Kidney (tissue), 13 donors: ENCODE measurements at regions not wholly inside any gene's neighbourhood (a gene's known extent, or its start where the extent isn't known, plus 50 kb on each side); places are given as distances from the start of the nearest gene placed in this dataset.

Source experiments
- DNase-seq, 5 donors: peaks; one replicate each; pipeline ENCODE4 v3.0.0-alpha.2; 2013 to 2020
- FAIRE-seq: peaks from 2 replicates; lab custom pipeline; 2012; peaks lifted over from hg19 to GRCh38; lab: Jason Lieb, UNC
- H3K27ac ChIP-seq, 2 donors: one replicate each; pipeline ENCODE4 v1.7.0; 2013; ENCODE audit warnings: low read depth in 2 of 2, low read length in 2 of 2, inconsistent platforms in 1 of 2
- H3K27me3 ChIP-seq: one replicate; pipeline ENCODE4 v1.7.1; 2013; ENCODE audit warnings: low read length, inconsistent platforms; ENCODE audit not compliant: control insufficient read depth, insufficient read depth
- H3K36me3 ChIP-seq, 3 donors: one replicate each; pipeline versions ENCODE4 v1.7.0 to v1.7.1; 2013; ENCODE audit warnings: low read length in 3 of 3, control low read depth in 1 of 3, inconsistent platforms in 1 of 3; ENCODE audit not compliant: insufficient read depth in 3 of 3, control insufficient read depth in 2 of 3
- H3K4me1 ChIP-seq, 3 donors: one replicate each; pipeline versions ENCODE4 v1.7.0 to v1.7.1; 2013; ENCODE audit warnings: low read length in 3 of 3, inconsistent platforms in 1 of 3, low read depth in 1 of 3; ENCODE audit not compliant: control insufficient read depth in 2 of 3, insufficient read depth in 2 of 3
- H3K4me3 ChIP-seq, 3 donors: one replicate each; pipeline versions ENCODE4 v1.7.0 to v1.8.1; 2013; ENCODE audit warnings: low read length in 3 of 3, control low read depth in 1 of 3, inconsistent platforms in 1 of 3
- H3K9ac ChIP-seq, 3 donors: one replicate each; pipeline versions ENCODE4 v1.7.0 to v1.7.1; 2013; ENCODE audit warnings: low read length in 3 of 3, control low read depth in 1 of 3, inconsistent platforms in 1 of 3
- H3K9me3 ChIP-seq, 3 donors: one replicate each; pipeline versions ENCODE4 v1.7.0 to v1.7.1; 2013; ENCODE audit warnings: low read length in 3 of 3, control low read depth in 1 of 3, inconsistent platforms in 1 of 3; ENCODE audit not compliant: control insufficient read depth in 2 of 3, insufficient read depth in 1 of 3
- CTCF ChIP-seq: IDR thresholded peaks from 3 replicates; pipeline ENCODE4 v1.5.1; 2012; ENCODE audit warnings: mild to moderate bottlenecking, moderate library complexity, borderline replicate concordance; ENCODE audit not compliant: insufficient read depth; ENCODE audit errors: extremely low read depth
- intact Hi-C: fragments of 100-400 bp; cut with DNase I; formaldehyde crosslinking; loops from one replicate; pipeline ENCODE4 v1.11.1; 2022
- donor health status: control.
- donor health status: control.
- donor health status: control.
- donor health status: control.
- donor health status: control.
- donor health status: DM: yes; HTN: yes; CAD: no.
- donor health status: Normal renal cell carcinoma (clear cell type).

- intact Hi-C loops, result no loop called here
- H3K4me3 ChIP-seq, result no peak overlapping the region
- H3K9me3 ChIP-seq, result no peaks in the 10 kb centered on the region
- no peak for FAIRE-seq
- DNase-seq, result no peak
- no peaks in the 10 kb centered on the region for H3K27me3 ChIP-seq
- no peaks in the 10 kb centered on the region for H3K36me3 ChIP-seq
- no peaks in the 10 kb centered on the region for H3K4me1 ChIP-seq
- no peak for TF ChIP-seq CTCF
- H3K9ac ChIP-seq, result no peak overlapping the region
- H3K27ac ChIP-seq, result no peak overlapping the region
Measured at GRCh38 chr2:22189893-22190480, 1066.2 kb downstream of the TDRD15 start.

- no peaks in the 10 kb centered on the region for H3K36me3 ChIP-seq
- no peak for TF ChIP-seq CTCF
- H3K4me3 ChIP-seq, result no peak overlapping the region
- FAIRE-seq (no peak), DNase-seq (no peak)
- no peaks in the 10 kb centered on the region for H3K27me3 ChIP-seq
- H3K4me1 ChIP-seq, result no peaks in the 10 kb centered on the region
- intact Hi-C loops, result no loop called here
- no peak overlapping the region for H3K27ac ChIP-seq
- no peak overlapping the region for H3K9ac ChIP-seq
- H3K9me3 ChIP-seq, result no peaks in the 10 kb centered on the region
Measured at GRCh38 chr2:22194218-22194617, 1070.5 kb downstream of the TDRD15 start.

- Histone ChIP-seq H3K4me3 (no peak overlapping the region), H3K9ac (no peak overlapping the region), H3K4me1 (no peaks in the 10 kb centered on the region), H3K36me3 (no peaks in the 10 kb centered on the region), H3K27ac (no peak overlapping the region), H3K27me3 (no peaks in the 10 kb centered on the region), H3K9me3 (no peaks in the 10 kb centered on the region)
- no peak for FAIRE-seq
- DNase-seq, result no peak
- no peak for TF ChIP-seq CTCF
- intact Hi-C loops, result no loop called here
Measured at GRCh38 chr2:22196806-22197205, 1073.0 kb downstream of the TDRD15 start.
